ENCODE measurements at regions not wholly inside any gene's neighbourhood (a gene's known extent, or its start where the extent isn't known, plus 50 kb on each side); places are given as distances from the start of the nearest gene placed in this dataset.

DNA sequence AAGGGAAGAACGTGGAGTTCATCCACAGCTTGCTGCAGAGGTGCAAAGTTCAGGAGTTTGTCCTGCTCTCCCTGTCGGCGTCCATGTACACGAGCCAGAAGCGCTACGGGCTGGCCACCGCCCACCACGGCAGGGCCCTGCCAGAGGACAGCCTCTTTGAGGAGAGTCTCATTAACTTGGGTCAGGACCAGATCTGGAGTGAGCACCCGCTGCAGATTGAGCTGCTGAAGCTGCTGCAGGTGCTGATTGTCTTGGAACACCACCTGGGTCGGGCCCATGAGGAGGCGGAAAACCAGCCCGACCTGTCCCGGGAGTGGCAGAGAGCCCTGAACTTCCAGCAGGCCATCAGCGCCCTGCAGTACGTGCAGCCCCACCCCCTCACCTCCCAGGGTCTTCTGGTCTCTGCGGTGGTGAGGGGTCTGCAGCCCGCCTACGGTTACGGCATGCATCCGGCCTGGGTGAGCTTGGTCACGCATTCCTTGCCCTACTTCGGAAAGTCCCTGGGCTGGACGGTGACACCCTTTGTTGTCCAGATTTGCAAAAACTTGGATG lies 73.8 kb upstream of the MORC3 start:
- Histone ChIP-seq H3K36me3 (replicated peaks in 1 of 2; ENCODE audit: control insufficient read depth in 1 of 2, insufficient read depth in 2 of 2, low read length in 2 of 2) (peaks cover 82 to 93% of the 10 kb centered on the region in 2 donors), H3K9me3 (replicated peaks in 1 of 2; ENCODE audit: control insufficient read depth in 1 of 2, insufficient read depth in 1 of 2, low read length in 2 of 2) (no peaks in the 10 kb centered on the region), H3K4me1 (ENCODE audit: control insufficient read depth in 1 of 2, insufficient read depth in 2 of 2, low read length in 2 of 2) (no peaks in the 10 kb centered on the region), H3K4me3 (replicated peaks in 1 of 3; ENCODE audit: low read depth in 2 of 3, low read length in 3 of 3) (no peak overlapping the region), H3K4me2 (replicated peaks; ENCODE audit: extremely low read depth, low read length, poor library complexity, severe bottlenecking) (no peak overlapping the region), H2AFZ (ENCODE audit: insufficient read depth, low read depth, low read length, poor library complexity, severe bottlenecking) (no peak overlapping the region), H3K27ac (ENCODE audit: low read depth in 1 of 2, low read length in 2 of 2) (no peak overlapping the region), H4K20me1 (ENCODE audit: insufficient read depth, low read length) (no peaks in the 10 kb centered on the region), H3K9ac (ENCODE audit: insufficient read depth, low read length, poor library complexity, severe bottlenecking) (no peak overlapping the region), H3K27me3 (ENCODE audit: control insufficient read depth in 2 of 2, insufficient read depth in 2 of 2, low read length in 2 of 2) (no peaks in the 10 kb centered on the region), H3K79me2 (ENCODE audit: insufficient read depth, low read length) (no peaks in the 10 kb centered on the region)
- Mint-ChIP-seq H3K4me1 (no peaks in the 10 kb centered on the region), H3K4me3 (no peak overlapping the region), H3K36me3 (peaks cover 69 to 88% of the 10 kb centered on the region in 2 donors), H3K27ac (no peak overlapping the region), H3K9me3 (no peaks in the 10 kb centered on the region), H3K27me3 (ENCODE audit: low read depth in 3 of 3) (no peaks in the 10 kb centered on the region)
- intact Hi-C loops (cut with micrococcal nuclease) = no loop called here
- TF ChIP-seq, protein P1, sequence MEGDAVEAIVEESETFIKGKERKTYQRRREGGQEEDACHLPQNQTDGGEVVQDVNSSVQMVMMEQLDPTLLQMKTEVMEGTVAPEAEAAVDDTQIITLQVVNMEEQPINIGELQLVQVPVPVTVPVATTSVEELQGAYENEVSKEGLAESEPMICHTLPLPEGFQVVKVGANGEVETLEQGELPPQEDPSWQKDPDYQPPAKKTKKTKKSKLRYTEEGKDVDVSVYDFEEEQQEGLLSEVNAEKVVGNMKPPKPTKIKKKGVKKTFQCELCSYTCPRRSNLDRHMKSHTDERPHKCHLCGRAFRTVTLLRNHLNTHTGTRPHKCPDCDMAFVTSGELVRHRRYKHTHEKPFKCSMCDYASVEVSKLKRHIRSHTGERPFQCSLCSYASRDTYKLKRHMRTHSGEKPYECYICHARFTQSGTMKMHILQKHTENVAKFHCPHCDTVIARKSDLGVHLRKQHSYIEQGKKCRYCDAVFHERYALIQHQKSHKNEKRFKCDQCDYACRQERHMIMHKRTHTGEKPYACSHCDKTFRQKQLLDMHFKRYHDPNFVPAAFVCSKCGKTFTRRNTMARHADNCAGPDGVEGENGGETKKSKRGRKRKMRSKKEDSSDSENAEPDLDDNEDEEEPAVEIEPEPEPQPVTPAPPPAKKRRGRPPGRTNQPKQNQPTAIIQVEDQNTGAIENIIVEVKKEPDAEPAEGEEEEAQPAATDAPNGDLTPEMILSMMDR (IDR thresholded peaks at IDR 0.05) = no peak
- DNase-seq = no peak
- WGBS (ENCODE audit: insufficient coverage) = 95% methylated on average over 23 of the region's 23 CpGs

DNA sequence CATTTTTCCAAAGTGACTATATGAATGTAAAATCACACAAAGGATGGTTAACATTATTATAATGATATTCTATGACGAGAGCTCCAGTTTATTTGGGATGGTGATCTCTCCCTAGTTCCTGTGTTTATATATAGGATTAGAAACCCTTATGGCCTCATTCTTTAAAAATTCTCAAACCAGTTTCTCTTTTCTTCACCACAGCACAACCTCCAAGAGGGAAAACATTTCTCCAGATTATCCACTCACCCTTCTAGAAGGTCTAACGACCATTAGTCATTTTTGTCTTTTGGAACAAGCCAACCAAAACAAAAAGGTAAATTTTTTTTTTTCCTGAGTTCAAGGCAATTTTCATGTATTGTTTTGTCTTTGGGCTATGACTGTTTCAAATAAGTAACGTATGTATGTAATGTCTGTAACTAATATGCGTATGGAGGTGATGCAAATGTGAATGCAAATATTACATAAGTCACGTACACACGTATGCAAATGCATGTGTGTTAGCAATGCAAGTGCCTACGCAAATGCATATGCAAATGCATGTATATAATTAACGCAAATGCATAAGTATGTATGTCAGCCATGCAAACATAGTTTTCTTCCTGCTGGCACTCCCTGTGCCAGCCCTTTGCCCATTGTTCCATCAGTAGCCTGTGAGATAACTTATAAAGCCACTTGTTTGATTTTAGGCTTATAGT lies 72.5 kb upstream of the MORC3 start:
- intact Hi-C loops (cut with micrococcal nuclease) = no loop called here
- Histone ChIP-seq H3K4me1 (ENCODE audit: control insufficient read depth in 1 of 2, insufficient read depth in 2 of 2, low read length in 2 of 2) (no peaks in the 10 kb centered on the region), H3K36me3 (replicated peaks in 1 of 2; ENCODE audit: control insufficient read depth in 1 of 2, insufficient read depth in 2 of 2, low read length in 2 of 2) (peaks cover 85 to 99% of the 10 kb centered on the region in 2 donors), H3K27me3 (ENCODE audit: control insufficient read depth in 2 of 2, insufficient read depth in 2 of 2, low read length in 2 of 2) (no peaks in the 10 kb centered on the region), H4K20me1 (ENCODE audit: insufficient read depth, low read length) (no peaks in the 10 kb centered on the region), H3K9ac (ENCODE audit: insufficient read depth, low read length, poor library complexity, severe bottlenecking) (no peak overlapping the region), H3K4me3 (replicated peaks in 1 of 3; ENCODE audit: low read depth in 2 of 3, low read length in 3 of 3) (no peak overlapping the region), H3K4me2 (replicated peaks; ENCODE audit: extremely low read depth, low read length, poor library complexity, severe bottlenecking) (no peak overlapping the region), H3K79me2 (ENCODE audit: insufficient read depth, low read length) (no peaks in the 10 kb centered on the region), H3K9me3 (replicated peaks in 1 of 2; ENCODE audit: control insufficient read depth in 1 of 2, insufficient read depth in 1 of 2, low read length in 2 of 2) (no peaks in the 10 kb centered on the region), H2AFZ (ENCODE audit: insufficient read depth, low read depth, low read length, poor library complexity, severe bottlenecking) (no peak overlapping the region), H3K27ac (ENCODE audit: low read depth in 1 of 2, low read length in 2 of 2) (no peak overlapping the region)
- 99% methylated on average over 6 of the region's 8 CpGs for WGBS (ENCODE audit: insufficient coverage)
- DNase-seq = no peak
- Mint-ChIP-seq H3K36me3 (peaks cover 71 to 97% of the 10 kb centered on the region in 2 donors), H3K27ac (peak overlapping the region in 1 of 7 donors; percentile 46), H3K4me1 (no peaks in the 10 kb centered on the region), H3K9me3 (no peaks in the 10 kb centered on the region), H3K27me3 (ENCODE audit: low read depth in 3 of 3) (no peaks in the 10 kb centered on the region), H3K4me3 (no peak overlapping the region)
- TF ChIP-seq, protein P1 (IDR thresholded peaks at IDR 0.05) = no peak

Data from CD14-positive monocyte (primary cell).